Neural cell (in vitro differentiated cells): ENCODE measurements at regions not wholly inside any gene's neighbourhood (a gene's known extent, or its start where the extent isn't known, plus 50 kb on each side); places are given as distances from the start of the nearest gene placed in this dataset.

ENCODE experiments used
- EP300 ChIP-seq: fragments of 450-650 bp; conservative IDR thresholded peaks from 2 replicates; pipeline ENCODE4 v1.6.1; 2014; ENCODE audit warnings: antibody characterized with exemption, mild to moderate bottlenecking, moderate library complexity; ENCODE audit not compliant: poor library complexity, severe bottlenecking
- EZH2 ChIP-seq: fragments of 200-600, 300-800 bp; shearing (Covaris generic), sonication (generic); IDR thresholded peaks from 2 replicates; pipeline ENCODE4 v1.6.1; 2014; ENCODE audit warnings: antibody characterized with exemption, low read length, borderline replicate concordance, mild to moderate bottlenecking; ENCODE audit not compliant: insufficient read depth, poor library complexity, severe bottlenecking
- MXI1 ChIP-seq: fragments of 450-650 bp; conservative IDR thresholded peaks from 2 replicates; pipeline ENCODE4 v1.6.1; 2014; ENCODE audit warnings: antibody characterized with exemption, mild to moderate bottlenecking; ENCODE audit not compliant: poor library complexity, severe bottlenecking
- POLR2AphosphoS5 ChIP-seq: IDR thresholded peaks from 2 replicates; pipeline ENCODE4 v1.6.1; 2012
- RAD21 ChIP-seq: fragments of 450-650 bp; conservative IDR thresholded peaks from 2 replicates; pipeline ENCODE4 v1.6.1; 2014; ENCODE audit warnings: antibody characterized with exemption, mild to moderate bottlenecking, moderate library complexity
- SMC3 ChIP-seq: fragments of 450-650 bp; conservative IDR thresholded peaks from 2 replicates; pipeline ENCODE4 v1.6.1; 2014; ENCODE audit warnings: antibody characterized with exemption, mild to moderate bottlenecking, moderate library complexity; ENCODE audit not compliant: poor library complexity
- TAF1 ChIP-seq: IDR thresholded peaks from 2 replicates; pipeline ENCODE4 v1.6.1; 2012; ENCODE audit warnings: low read depth
- TF ChIP-seq, protein P1 (sequence below): fragments of 450-650 bp; IDR thresholded peaks from 2 replicates; pipeline ENCODE4 v1.5.1; 2014; ENCODE audit warnings: antibody characterized with exemption, mild to moderate bottlenecking, moderate library complexity; ENCODE audit not compliant: poor library complexity, severe bottlenecking
- TF ChIP-seq, protein P2 (sequence below): IDR thresholded peaks from 2 replicates; pipeline ENCODE4 v1.6.1; 2012; ENCODE audit warnings: borderline replicate concordance

DNA sequence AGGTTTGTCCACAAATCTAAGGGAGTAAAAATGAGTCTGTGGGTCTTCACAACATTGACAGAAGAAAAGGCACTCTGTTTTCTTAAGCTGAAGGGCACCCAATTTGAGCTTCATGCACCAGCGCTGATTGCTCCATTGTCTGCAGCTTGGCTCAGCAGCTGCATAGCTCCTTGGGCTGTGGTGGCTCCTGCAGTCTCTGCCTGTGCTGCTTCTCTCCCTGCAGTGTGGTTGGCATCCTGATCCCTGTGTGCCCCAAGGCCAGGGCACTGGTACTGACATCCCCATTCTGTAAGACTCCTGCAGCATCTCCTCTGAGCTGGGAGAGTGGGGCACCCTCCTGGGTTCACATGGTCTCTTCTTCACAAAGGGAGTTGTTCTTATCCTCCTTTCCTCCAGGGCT lies 83.2 kb upstream of the B3GAT2 start:
- TF ChIP-seq, protein P1, sequence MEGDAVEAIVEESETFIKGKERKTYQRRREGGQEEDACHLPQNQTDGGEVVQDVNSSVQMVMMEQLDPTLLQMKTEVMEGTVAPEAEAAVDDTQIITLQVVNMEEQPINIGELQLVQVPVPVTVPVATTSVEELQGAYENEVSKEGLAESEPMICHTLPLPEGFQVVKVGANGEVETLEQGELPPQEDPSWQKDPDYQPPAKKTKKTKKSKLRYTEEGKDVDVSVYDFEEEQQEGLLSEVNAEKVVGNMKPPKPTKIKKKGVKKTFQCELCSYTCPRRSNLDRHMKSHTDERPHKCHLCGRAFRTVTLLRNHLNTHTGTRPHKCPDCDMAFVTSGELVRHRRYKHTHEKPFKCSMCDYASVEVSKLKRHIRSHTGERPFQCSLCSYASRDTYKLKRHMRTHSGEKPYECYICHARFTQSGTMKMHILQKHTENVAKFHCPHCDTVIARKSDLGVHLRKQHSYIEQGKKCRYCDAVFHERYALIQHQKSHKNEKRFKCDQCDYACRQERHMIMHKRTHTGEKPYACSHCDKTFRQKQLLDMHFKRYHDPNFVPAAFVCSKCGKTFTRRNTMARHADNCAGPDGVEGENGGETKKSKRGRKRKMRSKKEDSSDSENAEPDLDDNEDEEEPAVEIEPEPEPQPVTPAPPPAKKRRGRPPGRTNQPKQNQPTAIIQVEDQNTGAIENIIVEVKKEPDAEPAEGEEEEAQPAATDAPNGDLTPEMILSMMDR: no peak
- no peak for TF ChIP-seq SMC3
- TF ChIP-seq EP300: no peak
- TF ChIP-seq, protein P2, sequence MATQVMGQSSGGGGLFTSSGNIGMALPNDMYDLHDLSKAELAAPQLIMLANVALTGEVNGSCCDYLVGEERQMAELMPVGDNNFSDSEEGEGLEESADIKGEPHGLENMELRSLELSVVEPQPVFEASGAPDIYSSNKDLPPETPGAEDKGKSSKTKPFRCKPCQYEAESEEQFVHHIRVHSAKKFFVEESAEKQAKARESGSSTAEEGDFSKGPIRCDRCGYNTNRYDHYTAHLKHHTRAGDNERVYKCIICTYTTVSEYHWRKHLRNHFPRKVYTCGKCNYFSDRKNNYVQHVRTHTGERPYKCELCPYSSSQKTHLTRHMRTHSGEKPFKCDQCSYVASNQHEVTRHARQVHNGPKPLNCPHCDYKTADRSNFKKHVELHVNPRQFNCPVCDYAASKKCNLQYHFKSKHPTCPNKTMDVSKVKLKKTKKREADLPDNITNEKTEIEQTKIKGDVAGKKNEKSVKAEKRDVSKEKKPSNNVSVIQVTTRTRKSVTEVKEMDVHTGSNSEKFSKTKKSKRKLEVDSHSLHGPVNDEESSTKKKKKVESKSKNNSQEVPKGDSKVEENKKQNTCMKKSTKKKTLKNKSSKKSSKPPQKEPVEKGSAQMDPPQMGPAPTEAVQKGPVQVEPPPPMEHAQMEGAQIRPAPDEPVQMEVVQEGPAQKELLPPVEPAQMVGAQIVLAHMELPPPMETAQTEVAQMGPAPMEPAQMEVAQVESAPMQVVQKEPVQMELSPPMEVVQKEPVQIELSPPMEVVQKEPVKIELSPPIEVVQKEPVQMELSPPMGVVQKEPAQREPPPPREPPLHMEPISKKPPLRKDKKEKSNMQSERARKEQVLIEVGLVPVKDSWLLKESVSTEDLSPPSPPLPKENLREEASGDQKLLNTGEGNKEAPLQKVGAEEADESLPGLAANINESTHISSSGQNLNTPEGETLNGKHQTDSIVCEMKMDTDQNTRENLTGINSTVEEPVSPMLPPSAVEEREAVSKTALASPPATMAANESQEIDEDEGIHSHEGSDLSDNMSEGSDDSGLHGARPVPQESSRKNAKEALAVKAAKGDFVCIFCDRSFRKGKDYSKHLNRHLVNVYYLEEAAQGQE: no peak
- TF ChIP-seq POLR2AphosphoS5: no peak
- no peak for TF ChIP-seq EZH2
- TF ChIP-seq RAD21: no peak
- no peak for TF ChIP-seq MXI1
- no peak for TF ChIP-seq TAF1
